Endodermal cell (in vitro differentiated cells): ENCODE measurements at regions not wholly inside any gene's neighbourhood (a gene's known extent, or its start where the extent isn't known, plus 50 kb on each side); places are given as distances from the start of the nearest gene placed in this dataset.

ENCODE experiments used
- DNase-seq: peaks from one replicate; pipeline ENCODE4 v3.0.0-alpha.2; 2017
- H3K27ac ChIP-seq: 2 replicates; pipeline ENCODE4 v1.5.1; 2013; ENCODE audit warnings: mild to moderate bottlenecking, low read depth, low read length, moderate library complexity
- H3K27me3 ChIP-seq: 2 replicates; pipeline ENCODE4 v1.6.1; 2013; ENCODE audit warnings: mild to moderate bottlenecking, low read length, moderate library complexity; ENCODE audit not compliant: insufficient read depth, control insufficient read depth, poor library complexity, severe bottlenecking
- H3K36me3 ChIP-seq: 2 replicates; pipeline ENCODE4 v1.7.0; 2013; ENCODE audit warnings: mild to moderate bottlenecking, low read length, moderate library complexity; ENCODE audit not compliant: control insufficient read depth, insufficient read depth
- H3K4me1 ChIP-seq: one replicate; pipeline ENCODE4 v1.7.0; 2013; ENCODE audit warnings: low read length; ENCODE audit not compliant: control insufficient read depth, insufficient read depth
- H3K4me3 ChIP-seq: 2 replicates; pipeline ENCODE4 v1.5.1; 2013; ENCODE audit warnings: mild to moderate bottlenecking, low read length, moderate library complexity
- H3K9ac ChIP-seq: 2 replicates; pipeline ENCODE4 v1.6.1; 2013; ENCODE audit warnings: mild to moderate bottlenecking, low read length, moderate library complexity; ENCODE audit not compliant: poor library complexity, severe bottlenecking; ENCODE audit errors: extremely low read depth
- H3K9me3 ChIP-seq: 2 replicates; pipeline ENCODE4 v1.6.1; 2013; ENCODE audit warnings: mild to moderate bottlenecking, low read length, moderate library complexity; ENCODE audit not compliant: control insufficient read depth
- H3K27ac Mint-ChIP-seq: 2 replicates; pipeline ENCODE4 v1.8.0; 2020; ENCODE audit warnings: mixed read lengths
- H3K27me3 Mint-ChIP-seq: 2 replicates; pipeline ENCODE4 v1.8.0; 2021; ENCODE audit warnings: mild to moderate bottlenecking, mixed read lengths; ENCODE audit not compliant: insufficient read depth
- H3K36me3 Mint-ChIP-seq: 2 replicates; pipeline ENCODE4 v1.8.0; 2020; ENCODE audit warnings: low read depth, mixed read lengths
- H3K4me1 Mint-ChIP-seq: 2 replicates; pipeline ENCODE4 v1.8.0; 2020; ENCODE audit warnings: mixed read lengths
- H3K4me3 Mint-ChIP-seq: 2 replicates; pipeline ENCODE4 v1.8.0; 2020; ENCODE audit warnings: mild to moderate bottlenecking, moderate library complexity, mixed read lengths
- H3K9me3 Mint-ChIP-seq: 2 replicates; pipeline ENCODE4 v1.8.0; 2020; ENCODE audit warnings: mild to moderate bottlenecking, mixed read lengths
- WGBS, 2 experiments: methylation state at CpG; one replicate each; pipeline versions ENCODE4 v1.1.5 to v1.1.7; 2013; ENCODE audit warnings: missing lambda C conversion rate in 2 of 2, mixed read lengths in 1 of 2; ENCODE audit not compliant: insufficient coverage in 1 of 2, insufficient read length in 1 of 2; 5-methylcytosine and 5-hydroxymethylcytosine counted together
- TF ChIP-seq, protein P1 (sequence below): fragments of 200-600 bp; sonication (generic); conservative IDR thresholded peaks from 2 replicates; pipeline ENCODE4 v1.5.0; 2021; ENCODE audit warnings: antibody characterized with exemption, mild to moderate bottlenecking

DNA sequence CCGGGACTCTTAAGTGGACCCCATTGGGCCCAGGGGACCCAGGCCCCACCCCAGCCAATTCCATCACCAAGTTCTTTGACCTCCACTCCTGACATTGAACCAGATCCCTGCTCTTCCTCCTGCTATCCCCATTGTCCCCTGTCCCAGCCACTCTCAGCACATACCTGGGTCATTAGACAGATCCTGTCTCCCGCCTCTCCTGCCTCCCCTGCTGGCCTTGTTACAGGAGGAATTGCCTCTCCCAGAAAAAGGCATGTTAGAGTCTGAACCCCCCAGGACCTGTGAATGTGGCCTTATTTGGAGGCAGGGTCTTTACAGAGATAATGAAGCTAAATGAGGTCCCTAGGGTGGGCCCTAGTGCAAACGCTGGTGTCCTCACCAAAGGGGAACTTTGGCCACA lies 301.9 kb downstream of the NPHP4 start:
- peak; percentile 76 for DNase-seq
- peaks cover 3% of the 10 kb centered on the region for H3K9me3 Mint-ChIP-seq
- peak overlapping the region; percentile 79 for H3K27ac Mint-ChIP-seq

GRCh38 chr1:5688081-5689077 lies 303.8 kb downstream of the NPHP4 start:
- Histone ChIP-seq H3K9me3 (peaks cover 5% of the 10 kb centered on the region), H3K27me3 (no peaks in the 10 kb centered on the region), H3K4me3 (no peak overlapping the region), H3K36me3 (no peaks in the 10 kb centered on the region), H3K4me1 (peaks cover 21% of the 10 kb centered on the region), H3K27ac (no peak overlapping the region), H3K9ac (no peak overlapping the region)
- WGBS, 2 experiments: 93 to 99% methylated on average over 12 to 27 of the region's 28 CpGs
- Mint-ChIP-seq H3K4me1 (peaks cover 42% of the 10 kb centered on the region), H3K27me3 (no peaks in the 10 kb centered on the region), H3K9me3 (peaks cover 3% of the 10 kb centered on the region), H3K4me3 (no peak overlapping the region), H3K36me3 (no peaks in the 10 kb centered on the region), H3K27ac (no peak overlapping the region)
- TF ChIP-seq, protein P1, sequence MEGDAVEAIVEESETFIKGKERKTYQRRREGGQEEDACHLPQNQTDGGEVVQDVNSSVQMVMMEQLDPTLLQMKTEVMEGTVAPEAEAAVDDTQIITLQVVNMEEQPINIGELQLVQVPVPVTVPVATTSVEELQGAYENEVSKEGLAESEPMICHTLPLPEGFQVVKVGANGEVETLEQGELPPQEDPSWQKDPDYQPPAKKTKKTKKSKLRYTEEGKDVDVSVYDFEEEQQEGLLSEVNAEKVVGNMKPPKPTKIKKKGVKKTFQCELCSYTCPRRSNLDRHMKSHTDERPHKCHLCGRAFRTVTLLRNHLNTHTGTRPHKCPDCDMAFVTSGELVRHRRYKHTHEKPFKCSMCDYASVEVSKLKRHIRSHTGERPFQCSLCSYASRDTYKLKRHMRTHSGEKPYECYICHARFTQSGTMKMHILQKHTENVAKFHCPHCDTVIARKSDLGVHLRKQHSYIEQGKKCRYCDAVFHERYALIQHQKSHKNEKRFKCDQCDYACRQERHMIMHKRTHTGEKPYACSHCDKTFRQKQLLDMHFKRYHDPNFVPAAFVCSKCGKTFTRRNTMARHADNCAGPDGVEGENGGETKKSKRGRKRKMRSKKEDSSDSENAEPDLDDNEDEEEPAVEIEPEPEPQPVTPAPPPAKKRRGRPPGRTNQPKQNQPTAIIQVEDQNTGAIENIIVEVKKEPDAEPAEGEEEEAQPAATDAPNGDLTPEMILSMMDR: no peak
- DNase-seq: no peak

More for the DNA sequence above, 301.9 kb downstream of the NPHP4 start:
- Histone ChIP-seq H3K4me3 (no peak overlapping the region), H3K27ac (no peak overlapping the region), H3K4me1 (peaks cover 18% of the 10 kb centered on the region), H3K27me3 (no peaks in the 10 kb centered on the region), H3K36me3 (no peaks in the 10 kb centered on the region), H3K9me3 (peaks cover 5% of the 10 kb centered on the region), H3K9ac (no peak overlapping the region)
- H3K4me3 Mint-ChIP-seq: no peak overlapping the region
- WGBS, 2 experiments: 70 to 100% methylated on average over 1 to 3 of the region's 3 CpGs
- no peaks in the 10 kb centered on the region for H3K27me3 Mint-ChIP-seq
- no peaks in the 10 kb centered on the region for H3K36me3 Mint-ChIP-seq
- TF ChIP-seq, protein P1: peak; percentile 39
- H3K4me1 Mint-ChIP-seq: peaks cover 42% of the 10 kb centered on the region

GRCh38 chr1:5686925-5687706 lies 305.1 kb downstream of the NPHP4 start:
- TF ChIP-seq, protein P1: no peak
- peak overlapping the region; percentile 35 for H3K27ac Mint-ChIP-seq
- Histone ChIP-seq H3K36me3 (no peaks in the 10 kb centered on the region), H3K4me3 (no peak overlapping the region), H3K27me3 (no peaks in the 10 kb centered on the region), H3K4me1 (peaks cover 15% of the 10 kb centered on the region), H3K9me3 (peaks cover 5% of the 10 kb centered on the region), H3K9ac (no peak overlapping the region), H3K27ac (no peak overlapping the region)
- peaks cover 2% of the 10 kb centered on the region for H3K27me3 Mint-ChIP-seq
- H3K4me3 Mint-ChIP-seq: no peak overlapping the region
- WGBS, 2 experiments: 71 to 84% methylated on average over 5 to 12 of the region's 12 CpGs
- peaks cover 3% of the 10 kb centered on the region for H3K9me3 Mint-ChIP-seq
- DNase-seq: peak; percentile 67
- H3K4me1 Mint-ChIP-seq: peaks cover 39% of the 10 kb centered on the region
- H3K36me3 Mint-ChIP-seq: no peaks in the 10 kb centered on the region
